ENCODE measurements at regions not wholly inside any gene's neighbourhood (a gene's known extent, or its start where the extent isn't known, plus 50 kb on each side); places are given as distances from the start of the nearest gene placed in this dataset.

GRCh38 chr6:8207191-8207868 lies 105.0 kb upstream of the EEF1E1 start:
- Histone ChIP-seq H3K27me3 (ENCODE audit: insufficient read depth, low read depth) (no peaks in the 10 kb centered on the region), H3K4me3 (no peak overlapping the region), H3K4me2 (no peak overlapping the region), H3K9me3 (ENCODE audit: insufficient read depth, low read depth) (no peaks in the 10 kb centered on the region), H3K27ac (no peak overlapping the region), H2AFZ (no peak overlapping the region), H4K20me1 (ENCODE audit: insufficient read depth) (no peaks in the 10 kb centered on the region), H3K4me1 (replicated peaks; ENCODE audit: insufficient read depth) (no peaks in the 10 kb centered on the region), H3K79me2 (ENCODE audit: low read depth) (no peaks in the 10 kb centered on the region), H3K36me3 (ENCODE audit: low read depth) (no peaks in the 10 kb centered on the region), H3F3A (ENCODE audit: insufficient read depth, low read depth) (no peaks in the 10 kb centered on the region), H3K9me2 (ENCODE audit: insufficient read depth) (no peaks in the 10 kb centered on the region)
- DNase-seq, result no peak
- no peak for TF ChIP-seq EZH2 (IDR thresholded peaks at IDR 0.05; ENCODE audit: low read depth)
- TF ChIP-seq CTCF (conservative IDR thresholded peaks at IDR 0.05), result no peak
- ChIA-PET CTCF (interaction anchor here (0.6 kb wide), 2 partner anchors 12 to 58 kb away, joined by 3 to 4 read pairs; no protein-coding TSS in a partner anchor), POLR2A (ENCODE audit: unreplicated experiment) (no interaction called here)
- BruUV-seq (replicated peaks), result no TSS peak
- intact Hi-C loops (cut with micrococcal nuclease; ENCODE audit: unreplicated experiment), result no loop called here

- ChIA-PET CTCF (no interaction called here), POLR2A (ENCODE audit: unreplicated experiment) (no interaction called here)
- intact Hi-C loops (cut with micrococcal nuclease; ENCODE audit: unreplicated experiment), result no loop called here
- Histone ChIP-seq H3K4me3 (no peak overlapping the region), H3K79me2 (ENCODE audit: low read depth) (no peaks in the 10 kb centered on the region), H3K27me3 (ENCODE audit: insufficient read depth, low read depth) (no peaks in the 10 kb centered on the region), H3K4me2 (no peak overlapping the region), H3K36me3 (ENCODE audit: low read depth) (no peaks in the 10 kb centered on the region), H3K9me2 (ENCODE audit: insufficient read depth) (no peaks in the 10 kb centered on the region), H2AFZ (no peak overlapping the region), H3K27ac (no peak overlapping the region), H3K4me1 (replicated peaks; ENCODE audit: insufficient read depth) (no peaks in the 10 kb centered on the region), H3F3A (ENCODE audit: insufficient read depth, low read depth) (no peaks in the 10 kb centered on the region), H3K9me3 (ENCODE audit: insufficient read depth, low read depth) (no peaks in the 10 kb centered on the region), H4K20me1 (ENCODE audit: insufficient read depth) (no peaks in the 10 kb centered on the region)
- no peak for TF ChIP-seq EZH2 (IDR thresholded peaks at IDR 0.05; ENCODE audit: low read depth)
- TF ChIP-seq CTCF (conservative IDR thresholded peaks at IDR 0.05), result no peak
- DNase-seq, result no peak
- BruUV-seq (replicated peaks), result no TSS peak
These were observed 101.0 kb upstream of the EEF1E1 start for GRCh38 chr6:8203337-8203736.

- BruUV-seq (replicated peaks), result no TSS peak
- DNase-seq, result no peak
- H3K4me3 ChIP-seq, result no peak overlapping the region
- no peaks in the 10 kb centered on the region for H3K9me2 ChIP-seq (ENCODE audit: insufficient read depth)
- H3K9me3 ChIP-seq (ENCODE audit: insufficient read depth, low read depth), result no peaks in the 10 kb centered on the region
- TF ChIP-seq CTCF (conservative IDR thresholded peaks at IDR 0.05), result no peak
- no peaks in the 10 kb centered on the region for H3F3A ChIP-seq (ENCODE audit: insufficient read depth, low read depth)
- no peaks in the 10 kb centered on the region for H3K4me1 ChIP-seq (replicated peaks; ENCODE audit: insufficient read depth)
- H3K36me3 ChIP-seq (ENCODE audit: low read depth), result no peaks in the 10 kb centered on the region
- H2AFZ ChIP-seq, result no peak overlapping the region
- ChIA-PET POLR2A (ENCODE audit: unreplicated experiment) (no interaction called here), CTCF (no interaction called here)
- no peaks in the 10 kb centered on the region for H3K79me2 ChIP-seq (ENCODE audit: low read depth)
- no peak overlapping the region for H3K4me2 ChIP-seq
- H3K27me3 ChIP-seq (ENCODE audit: insufficient read depth, low read depth), result no peaks in the 10 kb centered on the region
- no peaks in the 10 kb centered on the region for H4K20me1 ChIP-seq (ENCODE audit: insufficient read depth)
- intact Hi-C loops (cut with micrococcal nuclease; ENCODE audit: unreplicated experiment), result no loop called here
- H3K27ac ChIP-seq, result no peak overlapping the region
These were observed 99.3 kb upstream of the EEF1E1 start for GRCh38 chr6:8201679-8202078.
